Loucy (cell line): ENCODE measurements at regions not wholly inside any gene's neighbourhood (a gene's known extent, or its start where the extent isn't known, plus 50 kb on each side); places are given as distances from the start of the nearest gene placed in this dataset.

Experiments
- H2AFZ ChIP-seq: fragments of 200-600 bp; sonication (generic); 2 replicates; pipeline ENCODE4 v1.6.0; 2016; ENCODE audit warnings: antibody characterized with exemption, mild to moderate bottlenecking, low read length, moderate library complexity
- H3F3A ChIP-seq: fragments of 200-600 bp; 2 replicates; pipeline ENCODE4 v1.6.0; 2016; ENCODE audit warnings: antibody characterized with exemption, low read depth, mild to moderate bottlenecking
- H3K27me3 ChIP-seq: fragments of 200-600 bp; sonication (generic); 2 replicates; pipeline ENCODE4 v1.6.1; 2014; ENCODE audit warnings: low read length, mild to moderate bottlenecking; ENCODE audit not compliant: insufficient read depth, poor library complexity, severe bottlenecking
- H3K36me3 ChIP-seq: fragments of 200-600 bp; sonication (generic); 2 replicates; pipeline ENCODE4 v1.6.1; 2016; ENCODE audit warnings: low read length; ENCODE audit not compliant: insufficient read depth
- H3K4me1 ChIP-seq: fragments of 200-600 bp; sonication (generic); 2 replicates; pipeline ENCODE4 v1.5.1; 2014; ENCODE audit warnings: low read length, mild to moderate bottlenecking; ENCODE audit not compliant: insufficient read depth, poor library complexity, severe bottlenecking
- H3K4me2 ChIP-seq: fragments of 200-600 bp; sonication (generic); 2 replicates; pipeline ENCODE4 v1.6.0; 2014; ENCODE audit warnings: antibody characterized with exemption, low read length, low read depth, mild to moderate bottlenecking; ENCODE audit not compliant: poor library complexity, severe bottlenecking
- H3K4me3 ChIP-seq: fragments of 200-600 bp; sonication (generic); 2 replicates; pipeline ENCODE4 v1.5.1; 2014; ENCODE audit warnings: low read length, mild to moderate bottlenecking, mixed read lengths; ENCODE audit not compliant: poor library complexity, severe bottlenecking
- H3K79me2 ChIP-seq: fragments of 200-600 bp; sonication (generic); 2 replicates; pipeline ENCODE4 v1.6.1; 2014; ENCODE audit warnings: low read length; ENCODE audit not compliant: insufficient read depth
- H3K9ac ChIP-seq: fragments of 200-600 bp; sonication (generic); 2 replicates; pipeline ENCODE4 v1.6.0; 2014; ENCODE audit warnings: mild to moderate bottlenecking, low read depth, low read length, moderate library complexity; ENCODE audit not compliant: poor library complexity, severe bottlenecking
- H3K9me2 ChIP-seq: fragments of 200-600 bp; sonication (generic); replicated peaks from 2 replicates; pipeline ENCODE4 v1.6.1; 2016; ENCODE audit warnings: low read depth, low read length, mixed read lengths
- H3K9me3 ChIP-seq: fragments of 200-600 bp; sonication (generic); 2 replicates; pipeline ENCODE4 v1.6.1; 2014; ENCODE audit warnings: mild to moderate bottlenecking, antibody characterized with exemption, low read length, low read depth; ENCODE audit not compliant: insufficient read depth
- H4K20me1 ChIP-seq: fragments of 200-600 bp; sonication (generic); 2 replicates; pipeline ENCODE4 v1.6.0; 2014; ENCODE audit warnings: antibody characterized with exemption, low read length, mild to moderate bottlenecking; ENCODE audit not compliant: insufficient read depth, poor library complexity, severe bottlenecking
- EZH2phosphoT487 ChIP-seq: fragments of 200-600 bp; IDR thresholded peaks from 2 replicates; pipeline ENCODE4 v1.6.1; 2018; ENCODE audit warnings: antibody characterized with exemption, mild to moderate bottlenecking, moderate library complexity, borderline replicate concordance
- TF ChIP-seq, protein P1 (sequence below): fragments of 200-600 bp; sonication (generic); conservative IDR thresholded peaks from 2 replicates; pipeline ENCODE4 v1.5.1; 2014; ENCODE audit warnings: mild to moderate bottlenecking, antibody characterized with exemption, low read length

DNA sequence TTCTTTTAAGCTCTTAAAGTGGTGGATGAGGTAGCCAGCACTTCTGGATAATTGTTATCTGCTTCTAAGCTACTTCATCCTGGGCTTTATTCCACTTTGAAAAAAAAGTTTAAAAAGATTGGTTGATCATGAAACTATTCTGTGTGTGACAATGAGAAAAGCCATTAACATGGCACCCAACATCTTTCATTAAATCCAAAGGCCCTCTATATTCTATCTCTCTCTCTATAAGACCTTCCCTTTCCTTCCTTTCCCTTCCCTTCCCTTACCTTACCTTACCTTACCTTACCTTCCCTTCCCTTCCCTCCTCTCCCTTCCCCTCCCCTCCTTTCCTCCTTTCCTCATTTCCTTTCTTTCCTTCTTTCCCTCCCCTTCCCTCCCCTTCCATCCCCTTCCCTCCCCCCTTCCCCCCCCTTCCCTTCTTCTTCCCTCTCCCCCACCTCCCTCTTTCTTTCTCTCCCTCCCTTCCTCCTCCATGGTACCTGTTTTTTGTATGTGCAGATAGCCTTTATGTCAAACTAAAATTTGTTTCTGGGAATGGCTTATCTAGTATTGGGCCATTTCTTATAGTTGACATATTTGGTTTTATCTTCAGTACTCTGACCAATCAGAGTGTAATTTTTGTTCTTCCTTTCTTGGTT lies 218.7 kb downstream of the DKK1 start:
- Histone ChIP-seq H3K27me3 (no peaks in the 10 kb centered on the region), H3K4me1 (no peaks in the 10 kb centered on the region), H3K9ac (no peak overlapping the region), H3K4me3 (no peak overlapping the region), H3K9me3 (no peaks in the 10 kb centered on the region), H3K4me2 (no peak overlapping the region), H3K36me3 (no peaks in the 10 kb centered on the region), H3K79me2 (no peaks in the 10 kb centered on the region), H2AFZ (no peak overlapping the region), H3K9me2 (no peaks in the 10 kb centered on the region), H3F3A (no peaks in the 10 kb centered on the region), H4K20me1 (no peaks in the 10 kb centered on the region)
- no peak for TF ChIP-seq EZH2phosphoT487
- TF ChIP-seq, protein P1, sequence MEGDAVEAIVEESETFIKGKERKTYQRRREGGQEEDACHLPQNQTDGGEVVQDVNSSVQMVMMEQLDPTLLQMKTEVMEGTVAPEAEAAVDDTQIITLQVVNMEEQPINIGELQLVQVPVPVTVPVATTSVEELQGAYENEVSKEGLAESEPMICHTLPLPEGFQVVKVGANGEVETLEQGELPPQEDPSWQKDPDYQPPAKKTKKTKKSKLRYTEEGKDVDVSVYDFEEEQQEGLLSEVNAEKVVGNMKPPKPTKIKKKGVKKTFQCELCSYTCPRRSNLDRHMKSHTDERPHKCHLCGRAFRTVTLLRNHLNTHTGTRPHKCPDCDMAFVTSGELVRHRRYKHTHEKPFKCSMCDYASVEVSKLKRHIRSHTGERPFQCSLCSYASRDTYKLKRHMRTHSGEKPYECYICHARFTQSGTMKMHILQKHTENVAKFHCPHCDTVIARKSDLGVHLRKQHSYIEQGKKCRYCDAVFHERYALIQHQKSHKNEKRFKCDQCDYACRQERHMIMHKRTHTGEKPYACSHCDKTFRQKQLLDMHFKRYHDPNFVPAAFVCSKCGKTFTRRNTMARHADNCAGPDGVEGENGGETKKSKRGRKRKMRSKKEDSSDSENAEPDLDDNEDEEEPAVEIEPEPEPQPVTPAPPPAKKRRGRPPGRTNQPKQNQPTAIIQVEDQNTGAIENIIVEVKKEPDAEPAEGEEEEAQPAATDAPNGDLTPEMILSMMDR, result no peak

DNA sequence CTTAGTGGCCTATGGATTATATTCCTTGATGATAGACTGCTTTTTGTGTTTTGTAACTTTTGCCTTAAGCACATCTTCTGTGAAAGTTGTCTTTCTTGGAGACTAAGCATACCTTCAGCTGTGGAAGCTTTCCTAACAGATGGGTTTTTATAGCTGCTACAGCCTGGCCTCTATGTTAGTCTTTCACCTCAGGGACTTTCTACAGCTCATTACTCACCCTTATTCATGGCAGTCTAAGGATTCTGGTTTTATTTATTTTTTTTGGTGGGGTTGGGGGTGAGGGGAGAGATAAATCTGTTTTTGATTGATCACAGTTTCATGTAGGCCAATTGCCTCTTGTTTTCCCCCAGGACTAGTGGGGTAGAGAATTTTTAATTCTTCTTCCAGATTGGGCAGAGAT lies 219.9 kb downstream of the DKK1 start:
- H3K4me1 ChIP-seq, result no peaks in the 10 kb centered on the region
- H3K36me3 ChIP-seq, result no peaks in the 10 kb centered on the region
- H3K79me2 ChIP-seq, result no peaks in the 10 kb centered on the region
- no peaks in the 10 kb centered on the region for H3K9me3 ChIP-seq
- no peak overlapping the region for H2AFZ ChIP-seq
- TF ChIP-seq EZH2phosphoT487, result no peak
- TF ChIP-seq, protein P1, result no peak
- H3K9ac ChIP-seq, result no peak overlapping the region
- no peaks in the 10 kb centered on the region for H3K9me2 ChIP-seq
- H4K20me1 ChIP-seq, result no peaks in the 10 kb centered on the region
- H3K27me3 ChIP-seq, result no peaks in the 10 kb centered on the region
- no peak overlapping the region for H3K4me2 ChIP-seq
- no peak overlapping the region for H3K4me3 ChIP-seq
- H3F3A ChIP-seq, result no peaks in the 10 kb centered on the region

DNA sequence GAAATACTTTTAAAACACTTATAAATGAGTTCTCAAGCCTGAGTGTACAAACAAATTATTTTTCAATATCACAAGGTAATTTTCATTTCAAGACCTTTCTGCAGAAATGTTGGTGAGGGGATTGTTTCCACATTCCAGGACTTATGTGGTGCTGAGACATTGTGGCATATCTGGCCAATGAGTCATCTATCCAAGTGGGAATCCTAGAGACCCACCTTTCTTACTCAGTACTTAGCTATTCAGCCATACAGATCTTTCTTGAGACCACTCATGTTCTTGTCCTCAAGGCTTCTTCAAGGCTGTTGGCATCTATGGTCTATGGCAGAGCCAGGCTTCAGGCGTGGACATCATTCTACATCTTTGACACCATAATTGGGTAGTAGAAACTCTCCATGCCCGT lies 225.4 kb downstream of the DKK1 start:
- Histone ChIP-seq H3K36me3 (no peaks in the 10 kb centered on the region), H3K9me3 (no peaks in the 10 kb centered on the region), H3K4me2 (no peak overlapping the region), H3K4me1 (no peaks in the 10 kb centered on the region), H3K9me2 (no peaks in the 10 kb centered on the region), H3K4me3 (no peak overlapping the region), H4K20me1 (no peaks in the 10 kb centered on the region), H3K79me2 (no peaks in the 10 kb centered on the region), H3K27me3 (no peaks in the 10 kb centered on the region), H3F3A (no peaks in the 10 kb centered on the region), H3K9ac (no peak overlapping the region), H2AFZ (no peak overlapping the region)
- no peak for TF ChIP-seq EZH2phosphoT487
- TF ChIP-seq, protein P1, result no peak
